Suprapubic skin (tissue), 4 donors: ENCODE measurements at regions not wholly inside any gene's neighbourhood (a gene's known extent, or its start where the extent isn't known, plus 50 kb on each side); places are given as distances from the start of the nearest gene placed in this dataset.

ENCODE experiments used
- EP300 ChIP-seq: sonication (generic); formaldehyde crosslinking; IDR thresholded peaks from one replicate; pipeline ENCODE4 v1.6.1; 2017; ENCODE audit warnings: antibody characterized with exemption
- POLR2AphosphoS5 ChIP-seq, 3 donors: sonication (generic); formaldehyde crosslinking; IDR thresholded peaks; one replicate each; pipeline ENCODE4 v1.6.1; 2017; ENCODE audit warnings: antibody characterized with exemption in 3 of 3
- TF ChIP-seq, protein P1 (sequence below), 2 donors: fragments of 200-600 bp in 1 of 2; fragments of 450-650 bp in 1 of 2; sonication (generic) in 1 of 2; IDR thresholded peaks; one replicate each; pipeline ENCODE4 v1.5.1; 2016 to 2019; ENCODE audit warnings: antibody characterized with exemption in 2 of 2, mild to moderate bottlenecking in 1 of 2, moderate library complexity in 1 of 2

DNA sequence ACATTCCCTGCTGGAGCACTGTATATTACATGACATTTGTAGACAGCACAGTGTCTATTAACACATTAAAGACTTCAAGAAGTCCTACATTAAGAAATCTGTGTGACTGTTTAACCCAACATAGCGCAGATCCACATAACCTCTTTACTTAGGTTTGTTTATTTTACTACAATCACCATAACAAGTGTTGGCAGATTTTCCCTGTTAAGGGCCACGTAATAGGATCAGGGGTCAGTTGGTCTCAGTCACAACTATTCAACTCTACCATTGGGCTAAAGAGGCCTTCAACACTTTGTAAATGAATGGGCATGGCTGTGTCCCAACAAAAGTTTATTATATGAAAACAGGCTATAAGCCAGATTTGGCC is 51.3 kb upstream of the ADORA2B start:
- TF ChIP-seq POLR2AphosphoS5 (IDR thresholded peaks at IDR 0.05) (no peak), EP300 (no peak)
- TF ChIP-seq, protein P1, sequence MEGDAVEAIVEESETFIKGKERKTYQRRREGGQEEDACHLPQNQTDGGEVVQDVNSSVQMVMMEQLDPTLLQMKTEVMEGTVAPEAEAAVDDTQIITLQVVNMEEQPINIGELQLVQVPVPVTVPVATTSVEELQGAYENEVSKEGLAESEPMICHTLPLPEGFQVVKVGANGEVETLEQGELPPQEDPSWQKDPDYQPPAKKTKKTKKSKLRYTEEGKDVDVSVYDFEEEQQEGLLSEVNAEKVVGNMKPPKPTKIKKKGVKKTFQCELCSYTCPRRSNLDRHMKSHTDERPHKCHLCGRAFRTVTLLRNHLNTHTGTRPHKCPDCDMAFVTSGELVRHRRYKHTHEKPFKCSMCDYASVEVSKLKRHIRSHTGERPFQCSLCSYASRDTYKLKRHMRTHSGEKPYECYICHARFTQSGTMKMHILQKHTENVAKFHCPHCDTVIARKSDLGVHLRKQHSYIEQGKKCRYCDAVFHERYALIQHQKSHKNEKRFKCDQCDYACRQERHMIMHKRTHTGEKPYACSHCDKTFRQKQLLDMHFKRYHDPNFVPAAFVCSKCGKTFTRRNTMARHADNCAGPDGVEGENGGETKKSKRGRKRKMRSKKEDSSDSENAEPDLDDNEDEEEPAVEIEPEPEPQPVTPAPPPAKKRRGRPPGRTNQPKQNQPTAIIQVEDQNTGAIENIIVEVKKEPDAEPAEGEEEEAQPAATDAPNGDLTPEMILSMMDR (IDR thresholded peaks at IDR 0.05) = no peak
